ENCODE measurements at regions not wholly inside any gene's neighbourhood (a gene's known extent, or its start where the extent isn't known, plus 50 kb on each side); places are given as distances from the start of the nearest gene placed in this dataset.

GRCh38 chr13:50577806-50578205, 265.7 kb downstream of the DLEU7 start:
- no peaks in the 10 kb centered on the region for H3K27me3 ChIP-seq
- no peak for DNase-seq
- TF ChIP-seq EP300 (IDR thresholded peaks at IDR 0.05; ENCODE audit: low read depth) (no peak), POLR2AphosphoS5 (IDR thresholded peaks at IDR 0.05) (no peak), POLR2A (IDR thresholded peaks at IDR 0.05) (no peak), CTCF (IDR thresholded peaks at IDR 0.05) (no peak)
- no peaks in the 10 kb centered on the region for H3K36me3 ChIP-seq
- H3K4me3 ChIP-seq, result no peak overlapping the region
- in situ Hi-C loops (cut with MboI; ENCODE audit: low pct_ligation_motif_present in 1 of 4, low pct_unique_long_range_greater_than_20kb in 1 of 4, low sequenced_read_pairs in 3 of 4), result no loop called here
- H3K27ac ChIP-seq, result no peak overlapping the region
- H3K4me1 ChIP-seq, result peaks cover 0 to 11% (median 1%) of the 10 kb centered on the region in 4 donors
- intact Hi-C loops (cut with DNase I; ENCODE audit: low total_unique reads), result no loop called here
- WGBS, 2 donors (ENCODE audit: low coverage in 1 of 2), result 89 to 94% methylated on average over 2 of the region's 2 CpGs
- no peaks in the 10 kb centered on the region for H3K9me3 ChIP-seq

GRCh38 chr13:50580684-50581305, 262.7 kb downstream of the DLEU7 start:
- in situ Hi-C loops (cut with MboI; ENCODE audit: low pct_ligation_motif_present in 1 of 4, low pct_unique_long_range_greater_than_20kb in 1 of 4, low sequenced_read_pairs in 3 of 4), result no loop called here
- WGBS, 2 donors (ENCODE audit: low coverage in 1 of 2), result 61 to 75% methylated on average over 3 to 4 of the region's 4 CpGs
- intact Hi-C loops (cut with DNase I; ENCODE audit: low total_unique reads), result no loop called here
- H3K4me1 ChIP-seq, result peaks cover 0 to 8% (median under 1%) of the 10 kb centered on the region in 4 donors
- H3K36me3 ChIP-seq, result no peaks in the 10 kb centered on the region
- no peak overlapping the region for H3K27ac ChIP-seq
- no peak overlapping the region for H3K4me3 ChIP-seq
- DNase-seq, result no peak
- no peaks in the 10 kb centered on the region for H3K27me3 ChIP-seq
- TF ChIP-seq EP300 (IDR thresholded peaks at IDR 0.05; ENCODE audit: low read depth) (no peak), POLR2A (IDR thresholded peaks at IDR 0.05) (no peak), POLR2AphosphoS5 (IDR thresholded peaks at IDR 0.05) (no peak), CTCF (IDR thresholded peaks at IDR 0.05) (no peak)
- no peaks in the 10 kb centered on the region for H3K9me3 ChIP-seq

- Histone ChIP-seq H3K27ac (no peak overlapping the region), H3K9me3 (no peaks in the 10 kb centered on the region), H3K4me1 (peaks cover 0 to 2% (median 0%) of the 10 kb centered on the region in 4 donors), H3K36me3 (no peaks in the 10 kb centered on the region), H3K4me3 (no peak overlapping the region), H3K27me3 (no peaks in the 10 kb centered on the region)
- in situ Hi-C loops (cut with MboI; ENCODE audit: low pct_ligation_motif_present in 1 of 4, low pct_unique_long_range_greater_than_20kb in 1 of 4, low sequenced_read_pairs in 3 of 4), result no loop called here
- no peak for TF ChIP-seq POLR2AphosphoS5 (IDR thresholded peaks at IDR 0.05)
- no peak for TF ChIP-seq EP300 (IDR thresholded peaks at IDR 0.05; ENCODE audit: low read depth)
- TF ChIP-seq CTCF (IDR thresholded peaks at IDR 0.05), result no peak
- TF ChIP-seq POLR2A (IDR thresholded peaks at IDR 0.05), result no peak
- 91% methylated on average over 1 of the region's 1 CpG; no CpG with 5 or more reads in 1 of the 2 donors for WGBS, 2 donors (ENCODE audit: low coverage in 1 of 2)
- intact Hi-C loops (cut with DNase I; ENCODE audit: low total_unique reads), result no loop called here
- DNase-seq, result no peak
These were observed 261.8 kb downstream of the DLEU7 start for GRCh38 chr13:50581586-50582196.

GRCh38 chr13:50584856-50585580, 258.5 kb downstream of the DLEU7 start:
- in situ Hi-C loops (cut with MboI; ENCODE audit: low pct_ligation_motif_present in 1 of 4, low pct_unique_long_range_greater_than_20kb in 1 of 4, low sequenced_read_pairs in 3 of 4), result no loop called here
- TF ChIP-seq POLR2AphosphoS5 (IDR thresholded peaks at IDR 0.05), result no peak
- TF ChIP-seq POLR2A (IDR thresholded peaks at IDR 0.05), result no peak
- no peak for TF ChIP-seq CTCF (IDR thresholded peaks at IDR 0.05)
- no peak for TF ChIP-seq EP300 (IDR thresholded peaks at IDR 0.05; ENCODE audit: low read depth)
- no peak for DNase-seq
- 78 to 92% methylated on average over 10 of the region's 10 CpGs for WGBS, 2 donors (ENCODE audit: low coverage in 1 of 2)
- Histone ChIP-seq H3K27me3 (no peaks in the 10 kb centered on the region), H3K4me3 (no peak overlapping the region), H3K9me3 (no peaks in the 10 kb centered on the region), H3K36me3 (no peaks in the 10 kb centered on the region), H3K4me1 (peaks cover 0 to 3% (median 0%) of the 10 kb centered on the region in 4 donors), H3K27ac (no peak overlapping the region)
- intact Hi-C loops (cut with DNase I; ENCODE audit: low total_unique reads), result no loop called here

All from transverse colon (tissue), 4 donors.